A549 (cell line): ENCODE measurements at regions not wholly inside any gene's neighbourhood (a gene's known extent, or its start where the extent isn't known, plus 50 kb on each side); places are given as distances from the start of the nearest gene placed in this dataset.
"Not testable (repeated sequence)": the region's sequence is repeated elsewhere in the genome, so short reads cannot be mapped to it uniquely, and the experiment has no call there.

Experiments used
- ATAC-seq, 2 experiments: fragments of 200-7000 bp in 1 of 2; fragments of >200 bp in 1 of 2; cut with Nextera tagmentation in 1 of 2; cut with Tn5 transposase in 1 of 2; 3 replicates each; pipeline versions ENCODE4 v1.8.0 to v1.9.1; 2018 to 2020; ENCODE audit warnings: mild to moderate bottlenecking in 1 of 2, moderate library complexity in 1 of 2
- CTCF ChIA-PET: fragments of 300-600 bp; sonication (Branson Sonifier 250); formaldehyde crosslinking; extraction: SDS; loops from one replicate; lab custom pipeline; 2021; ENCODE audit warnings: antibody characterized with exemption, inconsistent platforms; lab: Yijun Ruan, JAX
- POLR2A ChIA-PET: fragments of 350-600 bp; formaldehyde crosslinking; extraction: SDS; loops from one replicate; lab custom pipeline; 2021; ENCODE audit warnings: antibody characterized with exemption, inconsistent platforms; lab: Yijun Ruan, JAX
- DNase-seq, 2 experiments: peaks; one replicate each; pipeline versions ENCODE4 v3.0.0 to v3.0.0-alpha.2; 2011 to 2016; ENCODE audit warnings: low read depth in 1 of 2, low spot score in 1 of 2
- FAIRE-seq: peaks from 2 replicates; lab custom pipeline; 2011; peaks lifted over from hg19 to GRCh38; lab: Jason Lieb, UNC
- H3K27ac ChIP-seq, 2 experiments: fragments of >200 bp; sonication (Bioruptor Twin); formaldehyde crosslinking; 3 replicates each; pipeline ENCODE4 v1.5.1; 2016 to 2017
- H3K4me1 ChIP-seq: fragments of >200 bp; sonication (Bioruptor Twin); formaldehyde crosslinking; 3 replicates; pipeline ENCODE4 v1.6.1; 2016
- H3K4me2 ChIP-seq: fragments of >200 bp; sonication (Bioruptor Twin); formaldehyde crosslinking; 3 replicates; pipeline ENCODE4 v1.6.1; 2016
- H3K4me3 ChIP-seq: fragments of >200 bp; sonication (Bioruptor Twin); formaldehyde crosslinking; 3 replicates; pipeline ENCODE4 v1.5.1; 2016
- H3K9me3 ChIP-seq: fragments of >200 bp; sonication (Bioruptor Twin); formaldehyde crosslinking; 3 replicates; pipeline ENCODE4 v1.6.1; 2016
- BCL3 ChIP-seq: fragments of >200 bp; sonication (Bioruptor Twin); formaldehyde crosslinking; IDR thresholded peaks from 3 replicates; pipeline ENCODE4 v1.6.1; 2016
- CBX8 ChIP-seq: fragments of 200-600 bp; sonication (generic); IDR thresholded peaks from 2 replicates; pipeline ENCODE4 v1.6.1; 2016
- CHD2 ChIP-seq: fragments of 150-350 bp; IDR thresholded peaks from 2 replicates; pipeline ENCODE4 v1.6.1; 2014; ENCODE audit warnings: low read length; ENCODE audit not compliant: partially characterized antibody
- CHD4 ChIP-seq: fragments of 200-600 bp; sonication (generic); IDR thresholded peaks from 2 replicates; pipeline ENCODE4 v1.6.1; 2016; ENCODE audit warnings: antibody characterized with exemption, mild to moderate bottlenecking, borderline replicate concordance
- CTCF ChIP-seq: fragments of >200 bp; sonication (Bioruptor Twin); formaldehyde crosslinking; IDR thresholded peaks from 3 replicates; pipeline ENCODE4 v1.5.1; 2016
- EHF ChIP-seq: fragments of 250-450 bp; sonication (Bioruptor Pico); IDR thresholded peaks from 2 replicates; pipeline ENCODE4 v1.5.0; 2020; ENCODE audit warnings: mild to moderate bottlenecking
- EHMT2 ChIP-seq: fragments of 200-600 bp; sonication (generic); IDR thresholded peaks from 2 replicates; pipeline ENCODE4 v1.6.1; 2016; ENCODE audit warnings: antibody characterized with exemption, low read depth, mild to moderate bottlenecking, moderate library complexity
- ESRRA ChIP-seq: fragments of 150-350 bp; IDR thresholded peaks from 2 replicates; pipeline ENCODE4 v1.6.1; 2014; ENCODE audit warnings: mild to moderate bottlenecking, low read length, borderline replicate concordance
- FOXS1 ChIP-seq: fragments of 250-450 bp; sonication (Bioruptor Pico); IDR thresholded peaks from 2 replicates; pipeline ENCODE4 v1.5.0; 2020; ENCODE audit warnings: mild to moderate bottlenecking, moderate library complexity
- GATA3 ChIP-seq: IDR thresholded peaks from 2 replicates; pipeline ENCODE4 v1.6.1; 2012; ENCODE audit warnings: borderline replicate concordance
- HMGXB4 ChIP-seq: fragments of 250-450 bp; sonication (Bioruptor Pico); IDR thresholded peaks from 2 replicates; pipeline ENCODE4 v1.5.0; 2021; ENCODE audit warnings: mild to moderate bottlenecking, moderate library complexity, borderline replicate concordance
- HOXA7 ChIP-seq: fragments of 250-450 bp; sonication (Bioruptor Pico); IDR thresholded peaks from 2 replicates; pipeline ENCODE4 v1.5.0; 2020; ENCODE audit warnings: mild to moderate bottlenecking, moderate library complexity
- JUN ChIP-seq, 2 experiments: fragments of >200 bp; sonication (Bioruptor Twin); formaldehyde crosslinking; IDR thresholded peaks; 2 replicates in 1 of 2; 3 replicates in 1 of 2; pipeline ENCODE4 v1.6.1; 2016 to 2017
- JUNB ChIP-seq: fragments of >200 bp; sonication (Bioruptor Twin); formaldehyde crosslinking; IDR thresholded peaks from 2 replicates; pipeline ENCODE4 v1.6.1; 2016
- KDM1A ChIP-seq: fragments of 200-600 bp; sonication (generic); IDR thresholded peaks from 2 replicates; pipeline ENCODE4 v1.6.1; 2016; ENCODE audit warnings: low read depth, mild to moderate bottlenecking
- KDM5A ChIP-seq: fragments of 200-600 bp; sonication (generic); IDR thresholded peaks from 2 replicates; pipeline ENCODE4 v1.6.1; 2016; ENCODE audit warnings: antibody characterized with exemption, mild to moderate bottlenecking
- MAFK ChIP-seq: fragments of 450-650 bp; IDR thresholded peaks from 2 replicates; pipeline ENCODE4 v1.6.1; 2014; ENCODE audit not compliant: partially characterized antibody
- PBX3 ChIP-seq: IDR thresholded peaks from 2 replicates; pipeline ENCODE4 v1.6.1; 2012
- POLR2AphosphoS2 ChIP-seq: conservative IDR thresholded peaks from 2 replicates; pipeline ENCODE4 v1.6.1; 2012; ENCODE audit warnings: low read length, improper control_type of control experiment, inconsistent platforms
- RAD21 ChIP-seq, 2 experiments: fragments of >200 bp in 1 of 2; sonication (Bioruptor Twin) in 1 of 2; formaldehyde crosslinking in 1 of 2; IDR thresholded peaks in 1 of 2; conservative IDR thresholded peaks in 1 of 2; 2 replicates in 1 of 2; 3 replicates in 1 of 2; pipeline ENCODE4 v1.6.1; 2012 to 2018; ENCODE audit warnings: inconsistent platforms in 1 of 2
- RARB ChIP-seq: fragments of 250-450 bp; sonication (Bioruptor Pico); IDR thresholded peaks from 2 replicates; pipeline ENCODE4 v1.8.0; 2021; ENCODE audit warnings: mild to moderate bottlenecking, moderate library complexity
- REST ChIP-seq: fragments of 200-600 bp; sonication (generic); IDR thresholded peaks from 2 replicates; pipeline ENCODE4 v1.6.1; 2016; ENCODE audit warnings: antibody characterized with exemption, mild to moderate bottlenecking, moderate library complexity
- RFX5 ChIP-seq: fragments of 450-650 bp; IDR thresholded peaks from 2 replicates; pipeline ENCODE4 v1.7.1; 2014; ENCODE audit warnings: antibody characterized with exemption, mild to moderate bottlenecking, moderate library complexity
- RNF2 ChIP-seq: fragments of 200-600 bp; sonication (generic); IDR thresholded peaks from 2 replicates; pipeline ENCODE4 v1.6.1; 2016; ENCODE audit warnings: low read depth, mild to moderate bottlenecking, antibody characterized with exemption, moderate library complexity, borderline replicate concordance
- SMC3 ChIP-seq: fragments of >200 bp; sonication (Bioruptor Twin); formaldehyde crosslinking; IDR thresholded peaks from 3 replicates; pipeline ENCODE4 v1.6.1; 2018; ENCODE audit warnings: inconsistent platforms
- USF2 ChIP-seq: fragments of 450-650 bp; IDR thresholded peaks from 2 replicates; pipeline ENCODE4 v1.6.1; 2014; ENCODE audit warnings: antibody characterized with exemption
- ZC3H11A ChIP-seq: fragments of 450-650 bp; IDR thresholded peaks from 2 replicates; pipeline ENCODE4 v1.6.1; 2014; ENCODE audit warnings: antibody characterized with exemption, mild to moderate bottlenecking
- WGBS: methylation state at CpG from one replicate; pipeline ENCODE4 v1.1.6; 2017; ENCODE audit errors: missing lambda C conversion rate; 5-methylcytosine and 5-hydroxymethylcytosine counted together

GRCh38 chr18:34531110-34531509, 179.0 kb upstream of the DTNA start:
- ATAC-seq (no peak), DNase-seq (no peak), FAIRE-seq (no peak)
- 4% methylated on average over 3 of the region's 3 CpGs for WGBS
- CTCF ChIA-PET: no interaction called here
- no peak overlapping the region for H3K4me2 ChIP-seq
- no peak for TF ChIP-seq MAFK
- TF ChIP-seq BCL3: no peak
- no peak for TF ChIP-seq CHD2
- no peak for TF ChIP-seq JUN (IDR thresholded peaks at IDR 0.05)
- TF ChIP-seq FOXS1: no peak
- TF ChIP-seq JUNB: no peak
- TF ChIP-seq ZC3H11A: no peak
- TF ChIP-seq HMGXB4 (CRISPR knock-in tag): no peak
- no peak for TF ChIP-seq EHF
- no peak for TF ChIP-seq USF2
- no peak for TF ChIP-seq RAD21 (conservative IDR thresholded peaks at IDR 0.05 in 1 of 2, IDR thresholded peaks at IDR 0.05 in 1 of 2)
- no peak for TF ChIP-seq GATA3
- TF ChIP-seq ESRRA: no peak
- TF ChIP-seq PBX3: no peak
- no peak for TF ChIP-seq RARB (CRISPR knock-in tag)
- no peak for TF ChIP-seq HOXA7 (CRISPR knock-in tag)
- TF ChIP-seq SMC3: no peak
- TF ChIP-seq POLR2AphosphoS2: no peak
- TF ChIP-seq CHD4: no peak
- TF ChIP-seq KDM1A: no peak
- H3K9me3 ChIP-seq: no peaks in the 10 kb centered on the region
- H3K27ac ChIP-seq: no peak overlapping the region
- POLR2A ChIA-PET: no interaction called here
- no peak overlapping the region for H3K4me3 ChIP-seq
- no peaks in the 10 kb centered on the region for H3K4me1 ChIP-seq

GRCh38 chr18:34534642-34535041, 175.5 kb upstream of the DTNA start:
- DNase-seq, H3K4me2 ChIP-seq, H3K27ac ChIP-seq, FAIRE-seq, H3K4me1 ChIP-seq, POLR2A ChIA-PET, H3K4me3 ChIP-seq, CTCF ChIA-PET, ATAC-seq, H3K9me3 ChIP-seq: not testable (repeated sequence)
- WGBS: 0% methylated on average over 2 of the region's 2 CpGs

- WGBS: 27% methylated on average over 2 of the region's 2 CpGs
- DNase-seq: no peak
- no peak overlapping the region for H3K4me2 ChIP-seq
- H3K4me1 ChIP-seq: no peaks in the 10 kb centered on the region
- no peak overlapping the region for H3K27ac ChIP-seq
- ChIA-PET POLR2A (no interaction called here), CTCF (no interaction called here)
- no peak for ATAC-seq
- no peak for FAIRE-seq
- H3K4me3 ChIP-seq: no peak overlapping the region
- no peaks in the 10 kb centered on the region for H3K9me3 ChIP-seq
- TF ChIP-seq CTCF: no peak
- no peak for TF ChIP-seq EHF
- no peak for TF ChIP-seq RNF2
- TF ChIP-seq KDM5A: no peak
- TF ChIP-seq EHMT2: no peak
- TF ChIP-seq REST: no peak
- TF ChIP-seq RFX5: no peak
- TF ChIP-seq CBX8: no peak
Observed at GRCh38 chr18:34540897-34541296, 169.2 kb upstream of the DTNA start.
